C4-2B (cell line): ENCODE measurements at regions not wholly inside any gene's neighbourhood (a gene's known extent, or its start where the extent isn't known, plus 50 kb on each side); places are given as distances from the start of the nearest gene placed in this dataset.

Experiments used
- H3K27ac ChIP-seq: fragments of 450-650 bp; 2 replicates; pipeline ENCODE4 v1.5.1; 2017
- ZFX ChIP-seq: fragments of 450-650 bp; IDR thresholded peaks from 2 replicates; pipeline ENCODE4 v1.6.1; 2017
- TF ChIP-seq, protein P1 (sequence below): fragments of 450-650 bp; conservative IDR thresholded peaks from 2 replicates; pipeline ENCODE4 v1.5.1; 2017; ENCODE audit warnings: mild to moderate bottlenecking

DNA sequence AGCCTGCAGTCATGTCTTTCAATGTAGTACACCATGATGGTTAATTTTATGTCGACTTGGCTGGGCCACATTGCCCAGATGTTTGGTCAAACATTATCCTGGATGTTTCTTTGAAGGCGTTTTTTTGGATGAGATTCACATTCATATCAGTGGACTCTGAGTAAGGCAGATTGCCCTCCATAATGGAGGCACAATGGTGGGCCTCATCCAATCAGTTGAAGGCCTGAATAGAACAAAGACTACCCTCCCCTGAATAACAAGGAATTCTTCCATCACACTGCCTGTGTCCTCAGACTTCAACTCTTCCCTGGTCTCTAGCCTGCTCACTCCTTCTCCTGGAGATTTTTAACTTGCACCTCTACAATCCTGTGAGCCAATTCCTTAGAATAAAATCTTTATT lies 83.8 kb upstream of the CHL1 start:
- TF ChIP-seq, protein P1, sequence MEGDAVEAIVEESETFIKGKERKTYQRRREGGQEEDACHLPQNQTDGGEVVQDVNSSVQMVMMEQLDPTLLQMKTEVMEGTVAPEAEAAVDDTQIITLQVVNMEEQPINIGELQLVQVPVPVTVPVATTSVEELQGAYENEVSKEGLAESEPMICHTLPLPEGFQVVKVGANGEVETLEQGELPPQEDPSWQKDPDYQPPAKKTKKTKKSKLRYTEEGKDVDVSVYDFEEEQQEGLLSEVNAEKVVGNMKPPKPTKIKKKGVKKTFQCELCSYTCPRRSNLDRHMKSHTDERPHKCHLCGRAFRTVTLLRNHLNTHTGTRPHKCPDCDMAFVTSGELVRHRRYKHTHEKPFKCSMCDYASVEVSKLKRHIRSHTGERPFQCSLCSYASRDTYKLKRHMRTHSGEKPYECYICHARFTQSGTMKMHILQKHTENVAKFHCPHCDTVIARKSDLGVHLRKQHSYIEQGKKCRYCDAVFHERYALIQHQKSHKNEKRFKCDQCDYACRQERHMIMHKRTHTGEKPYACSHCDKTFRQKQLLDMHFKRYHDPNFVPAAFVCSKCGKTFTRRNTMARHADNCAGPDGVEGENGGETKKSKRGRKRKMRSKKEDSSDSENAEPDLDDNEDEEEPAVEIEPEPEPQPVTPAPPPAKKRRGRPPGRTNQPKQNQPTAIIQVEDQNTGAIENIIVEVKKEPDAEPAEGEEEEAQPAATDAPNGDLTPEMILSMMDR: no peak
- TF ChIP-seq ZFX: no peak
- H3K27ac ChIP-seq: no peak overlapping the region

DNA sequence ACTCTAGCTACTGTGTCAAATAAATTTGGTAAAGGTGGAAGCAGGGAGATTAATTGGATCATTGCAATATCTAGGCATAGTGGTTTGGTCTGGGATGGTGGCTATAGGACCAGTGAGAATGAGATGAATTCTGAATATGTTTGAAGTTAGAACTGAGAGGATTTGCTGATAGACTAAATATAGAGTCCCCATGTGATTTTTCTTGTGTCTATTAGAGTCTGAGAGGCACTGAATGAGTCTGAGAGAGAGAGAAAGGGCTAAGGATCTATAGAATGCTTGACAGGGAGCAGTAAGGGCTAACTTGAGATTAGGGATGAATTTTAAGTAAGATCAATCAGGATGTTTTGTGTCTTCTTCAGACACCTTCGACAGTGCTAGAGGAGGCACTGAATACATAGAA lies 77.9 kb upstream of the CHL1 start:
- no peak for TF ChIP-seq ZFX
- TF ChIP-seq, protein P1: no peak
- H3K27ac ChIP-seq: no peak overlapping the region

DNA sequence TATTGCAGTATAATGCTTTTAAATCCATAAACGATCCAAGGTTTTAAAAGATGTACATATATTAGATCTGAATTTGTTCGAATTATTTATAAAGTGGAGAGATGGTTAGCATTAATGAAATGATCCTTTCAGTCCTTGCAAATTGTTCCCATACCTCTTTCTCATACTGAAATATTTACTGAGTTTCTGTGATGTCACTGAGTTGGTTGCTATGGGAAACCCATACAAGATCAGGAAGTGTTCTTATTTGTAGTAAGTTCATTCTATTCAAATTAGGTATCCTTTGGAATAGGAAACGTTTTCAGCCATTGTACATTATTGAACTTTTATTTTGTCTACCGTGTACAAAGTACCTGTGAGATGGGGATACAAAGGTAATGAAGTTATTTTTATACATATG lies 73.2 kb upstream of the CHL1 start:
- no peak for TF ChIP-seq ZFX
- TF ChIP-seq, protein P1: no peak

DNA sequence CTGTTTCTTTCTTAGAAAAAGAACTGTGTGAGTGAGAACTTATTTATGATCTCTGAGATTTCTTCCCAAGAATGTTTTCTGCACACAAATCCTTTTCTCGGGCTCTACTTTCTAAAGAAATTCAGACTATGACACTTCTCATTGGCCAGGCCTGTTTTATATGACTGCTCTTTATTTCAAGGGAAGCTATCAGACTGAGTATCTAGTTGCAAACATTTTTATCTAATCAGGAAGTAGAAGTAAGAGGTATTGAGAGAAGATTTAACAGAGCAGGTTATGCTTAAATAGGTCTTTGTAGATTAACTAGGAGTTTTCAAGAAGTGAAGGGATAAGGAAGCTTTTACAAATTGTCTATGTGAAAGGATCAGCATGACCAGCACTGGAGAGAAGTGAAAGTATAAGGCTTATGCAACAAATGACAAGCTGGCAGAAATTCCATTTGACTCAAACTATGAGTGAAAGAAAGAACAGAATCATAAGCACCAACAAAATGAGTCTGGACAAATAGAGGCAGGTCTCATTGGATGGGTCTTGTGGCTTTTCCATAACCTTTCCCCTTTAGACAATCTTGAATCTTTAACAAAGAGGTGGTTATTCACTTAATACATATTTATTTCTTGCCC lies 71.9 kb upstream of the CHL1 start:
- H3K27ac ChIP-seq: no peak overlapping the region

More for the DNA sequence above, 73.2 kb upstream of the CHL1 start:
- H3K27ac ChIP-seq: no peak overlapping the region

DNA sequence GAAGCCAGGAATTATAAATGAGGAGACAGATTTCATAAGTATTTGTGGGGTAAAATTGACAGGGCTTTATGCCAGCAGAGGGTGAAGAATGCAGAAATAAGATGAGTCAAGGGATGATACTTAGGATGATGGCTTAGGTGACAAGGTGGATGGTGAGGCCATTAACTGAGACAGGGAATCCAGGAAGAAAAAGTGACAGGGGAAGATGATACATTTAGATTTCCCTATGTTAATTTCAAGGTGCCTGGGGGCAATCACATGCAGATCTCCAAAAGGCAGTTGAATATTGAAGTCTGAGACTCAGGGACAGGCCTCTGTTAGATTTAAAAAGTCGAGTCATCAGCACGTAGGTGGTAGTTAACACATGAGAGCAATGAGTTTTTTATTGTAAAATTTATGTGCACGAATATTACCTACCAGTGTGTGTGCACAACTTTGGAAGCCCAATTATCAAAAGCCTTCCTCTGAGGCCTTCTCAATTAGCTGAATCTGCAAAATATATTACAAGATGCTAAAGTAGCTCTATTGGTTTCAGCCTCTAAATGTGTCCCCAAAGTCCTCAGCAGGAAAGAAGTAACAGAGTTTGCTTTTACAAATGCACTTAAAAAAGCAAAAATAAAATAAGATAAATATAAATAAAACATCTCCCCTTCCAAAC lies 67.9 kb upstream of the CHL1 start:
- TF ChIP-seq, protein P1: no peak
- no peak overlapping the region for H3K27ac ChIP-seq

More for the DNA sequence above, 71.9 kb upstream of the CHL1 start:
- no peak for TF ChIP-seq ZFX
- TF ChIP-seq, protein P1: no peak

DNA sequence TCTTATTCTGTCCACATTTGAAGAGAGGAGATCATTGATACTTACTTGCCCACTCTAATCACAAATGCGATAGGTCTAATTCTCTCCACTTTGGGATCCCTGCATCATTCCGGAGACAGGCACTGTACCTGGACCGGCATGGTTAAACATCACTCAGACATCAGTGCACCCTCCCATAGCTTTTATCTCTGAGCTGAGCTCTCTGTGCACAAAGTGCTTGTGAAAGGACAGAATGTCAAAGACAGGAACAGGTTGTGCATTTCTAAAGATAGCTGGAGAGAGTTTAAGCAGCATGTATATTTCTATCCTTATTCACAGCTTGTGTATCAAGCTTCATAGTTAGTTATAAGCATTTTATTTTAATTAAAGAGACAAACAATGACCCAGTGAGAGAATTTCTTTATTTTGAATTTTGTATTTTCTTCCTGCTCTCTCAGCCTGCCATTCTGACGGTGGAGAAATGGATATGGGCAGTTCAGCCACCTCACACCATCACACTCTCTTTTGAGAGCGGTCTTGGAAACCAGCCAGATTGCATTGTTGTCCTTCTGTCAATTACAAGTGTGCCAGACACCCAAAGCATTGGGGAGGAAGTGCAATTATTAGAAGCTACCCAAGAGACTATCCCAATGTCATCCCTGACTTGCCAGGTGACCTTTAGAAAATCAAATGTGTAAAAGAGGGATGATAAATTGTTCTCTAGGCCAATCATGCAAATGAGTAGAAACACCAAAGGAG lies 65.2 kb upstream of the CHL1 start:
- H3K27ac ChIP-seq: no peak overlapping the region
- TF ChIP-seq, protein P1: no peak
- TF ChIP-seq ZFX: no peak

DNA sequence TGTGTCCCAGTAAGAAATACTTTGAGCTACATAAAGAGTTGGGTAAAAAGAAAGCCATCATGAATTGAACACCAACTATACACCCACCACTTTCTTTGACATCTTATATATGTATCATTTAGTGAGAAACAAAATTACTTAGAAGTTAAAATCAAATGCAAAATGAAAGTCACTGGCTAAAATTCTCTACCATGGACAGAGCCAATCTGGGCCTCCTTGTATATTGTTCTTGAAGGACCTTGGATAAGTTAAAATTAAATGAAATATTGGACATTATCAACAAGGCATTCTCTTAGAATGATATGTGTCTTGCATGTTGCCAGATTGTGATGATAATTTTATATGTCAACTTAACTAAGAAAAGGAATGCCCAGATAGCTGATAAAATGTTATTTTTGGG lies 64.2 kb upstream of the CHL1 start:
- H3K27ac ChIP-seq: no peak overlapping the region
- TF ChIP-seq, protein P1: no peak
- TF ChIP-seq ZFX: no peak
